ENCODE measurements at regions not wholly inside any gene's neighbourhood (a gene's known extent, or its start where the extent isn't known, plus 50 kb on each side); places are given as distances from the start of the nearest gene placed in this dataset.

DNA sequence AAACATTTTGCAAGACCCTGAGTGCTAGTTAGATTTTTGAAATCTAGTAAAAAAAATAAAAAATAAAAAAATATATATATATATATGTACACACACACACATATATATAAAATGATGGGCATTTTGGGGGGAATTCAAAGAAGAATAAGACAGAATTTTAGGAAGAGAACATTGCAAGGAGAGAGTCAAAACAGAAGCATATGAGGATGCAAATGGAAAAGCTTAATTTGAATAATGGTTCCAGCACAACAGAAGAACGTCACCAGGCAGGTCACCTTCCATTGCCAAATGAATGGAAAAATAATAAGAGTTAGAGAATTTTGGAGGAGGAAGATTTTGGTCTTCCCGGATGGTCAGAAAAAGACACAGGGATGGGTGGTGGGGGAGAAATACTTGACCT lies 1097.2 kb downstream of the BCL11A start:
- DNase-seq (ENCODE audit: low spot score in 2 of 2) = no peak
- FAIRE-seq = no peak

DNA sequence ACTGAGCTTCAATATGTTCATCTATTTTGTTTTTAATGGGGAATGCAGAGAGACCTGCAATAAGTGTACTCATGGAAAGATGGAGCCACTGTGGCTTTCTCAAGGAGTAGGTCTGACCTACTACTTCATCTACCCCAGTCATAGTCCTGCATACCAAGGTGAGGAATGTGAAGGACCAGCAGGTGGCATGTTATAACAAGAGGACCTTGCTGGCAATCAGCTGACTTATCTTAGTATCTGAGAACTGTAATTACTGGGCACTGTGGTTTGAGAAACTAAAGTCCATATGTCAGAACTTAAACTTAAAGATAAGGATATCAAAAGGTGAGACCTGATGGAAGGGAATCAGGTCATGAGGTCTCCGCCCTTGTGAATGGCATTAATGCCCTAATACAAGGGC lies 1104.2 kb downstream of the BCL11A start:
- FAIRE-seq = no peak
- DNase-seq (ENCODE audit: low spot score in 2 of 2) = no peak

- FAIRE-seq (no peak), DNase-seq (ENCODE audit: low spot score in 2 of 2) (no peak)
Measured at GRCh38 chr2:59440491-59440890, 1113.0 kb downstream of the BCL11A start.

DNA sequence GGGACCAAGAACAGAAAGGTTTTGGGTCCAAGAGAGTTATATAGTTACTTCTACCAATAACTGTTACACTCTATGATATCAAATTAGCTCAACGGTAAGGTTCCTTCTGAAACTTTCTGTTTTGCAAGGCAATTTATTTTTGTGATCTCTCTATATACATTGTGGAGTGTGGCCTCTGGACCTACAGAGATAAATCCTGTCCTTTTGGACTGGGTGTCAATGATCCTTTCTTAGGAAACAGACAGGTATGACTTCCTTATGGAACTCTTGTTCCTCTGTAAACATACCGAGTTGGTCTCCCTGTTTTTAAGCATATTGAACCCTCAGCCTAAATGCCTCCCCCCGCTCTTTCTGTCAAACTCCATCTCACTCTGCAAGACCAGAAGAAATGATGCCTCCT lies 1117.8 kb downstream of the BCL11A start:
- FAIRE-seq = no peak

GRCh38 chr2:59428940-59429339 lies 1124.5 kb downstream of the BCL11A start:
- DNase-seq (ENCODE audit: low spot score in 2 of 2) (no peak), FAIRE-seq (no peak)

More for the DNA sequence above, 1117.8 kb downstream of the BCL11A start:
- DNase-seq (ENCODE audit: low spot score in 2 of 2) = no peak

DNA sequence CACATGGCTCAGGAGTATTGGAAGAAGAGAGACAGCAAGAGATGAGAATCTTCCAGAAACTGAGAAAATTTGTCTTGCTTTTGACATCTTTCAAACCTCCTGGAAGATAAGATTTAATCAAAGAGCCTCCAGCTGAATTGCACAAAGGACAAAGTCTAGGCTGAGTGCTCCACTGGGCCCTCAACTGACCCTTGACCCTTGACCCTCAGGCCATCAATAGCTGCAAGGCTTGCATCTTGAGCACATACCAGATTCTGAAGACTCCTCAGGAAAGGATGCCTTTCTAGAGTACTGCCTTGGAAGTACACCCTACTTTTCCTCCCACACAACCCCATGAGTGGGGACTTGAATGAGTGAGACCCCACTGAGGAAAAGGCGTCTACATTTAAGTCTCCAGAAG lies 1125.5 kb downstream of the BCL11A start:
- DNase-seq (ENCODE audit: low spot score in 2 of 2) (no peak), FAIRE-seq (no peak)

GRCh38 chr2:59425247-59425646 lies 1128.2 kb downstream of the BCL11A start:
- no peak for FAIRE-seq

DNA sequence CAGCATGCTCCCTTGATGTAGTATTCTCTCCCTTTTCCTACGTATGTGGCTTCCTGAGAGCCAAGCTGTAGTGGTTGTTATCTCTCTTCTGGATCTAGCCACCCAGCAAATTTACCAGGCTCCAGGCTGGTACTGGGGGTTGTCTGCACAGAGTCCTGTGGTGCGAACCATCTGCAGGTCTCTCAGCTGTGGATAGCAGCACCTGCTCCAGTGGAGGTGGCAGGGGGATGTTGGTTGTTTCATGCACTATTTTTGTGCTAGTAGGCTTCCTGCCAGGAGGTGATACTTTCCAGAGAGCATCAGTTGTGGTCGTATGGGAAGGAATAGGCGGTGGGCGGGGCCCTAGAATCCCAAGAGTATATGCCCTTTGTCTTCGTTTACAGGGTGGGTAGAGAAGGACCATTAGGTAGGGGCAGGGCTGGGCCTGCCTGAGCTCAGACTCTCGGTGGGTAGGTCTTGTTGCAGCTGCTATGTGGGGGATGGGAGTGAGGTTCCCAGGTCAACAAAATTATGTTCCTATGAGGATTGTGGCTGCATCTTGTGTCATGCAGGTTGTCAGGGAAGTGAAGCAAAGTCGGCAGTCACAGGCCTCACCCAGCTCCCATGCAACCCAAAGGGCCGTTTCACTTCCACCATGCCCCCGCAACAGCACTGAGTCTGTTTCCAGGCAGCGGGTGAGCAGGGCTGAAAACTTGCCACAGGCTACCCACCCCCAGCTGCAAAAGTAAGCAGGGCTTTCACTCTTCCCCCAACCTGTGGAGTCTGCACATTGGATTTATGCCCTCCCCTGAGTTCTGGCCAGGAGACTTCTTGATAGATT lies 1139.5 kb downstream of the BCL11A start:
- no peak for DNase-seq (ENCODE audit: low spot score in 2 of 2)
- FAIRE-seq = no peak

More at GRCh38 chr2:59425247-59425646, 1128.2 kb downstream of the BCL11A start:
- no peak for DNase-seq (ENCODE audit: low spot score in 2 of 2)

DNA sequence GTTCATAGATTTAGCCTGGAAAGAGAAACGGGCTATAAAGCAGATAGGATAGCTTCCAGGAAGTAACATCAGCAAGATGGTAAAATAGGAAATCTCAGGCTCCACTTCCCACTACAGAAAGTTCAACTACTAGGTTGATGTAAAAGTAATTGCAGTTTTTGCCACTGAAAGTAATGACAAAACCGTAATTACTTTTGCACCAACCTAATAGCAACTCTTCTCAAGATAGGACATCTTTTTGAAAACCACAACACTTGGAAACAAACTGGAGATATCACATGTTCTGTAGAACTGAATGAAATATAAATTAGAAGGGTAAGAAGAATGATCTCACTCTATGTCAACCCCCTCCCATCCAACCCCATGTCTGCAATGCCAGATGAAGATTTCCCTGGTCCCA lies 1154.3 kb downstream of the BCL11A start:
- DNase-seq (ENCODE audit: low spot score in 2 of 2) = no peak
- no peak for FAIRE-seq

- FAIRE-seq (no peak), DNase-seq (ENCODE audit: low spot score in 2 of 2) (no peak)
Measured at GRCh38 chr2:59398081-59398480, 1155.4 kb downstream of the BCL11A start.

GRCh38 chr2:59395119-59395518 lies 1154.0 kb upstream of the FANCL start:
- DNase-seq (ENCODE audit: low spot score in 2 of 2) = no peak
- no peak for FAIRE-seq

- DNase-seq (ENCODE audit: low spot score in 2 of 2) = no peak
- FAIRE-seq = no peak
Measured at GRCh38 chr2:59391896-59392295, 1150.8 kb upstream of the FANCL start.

DNA sequence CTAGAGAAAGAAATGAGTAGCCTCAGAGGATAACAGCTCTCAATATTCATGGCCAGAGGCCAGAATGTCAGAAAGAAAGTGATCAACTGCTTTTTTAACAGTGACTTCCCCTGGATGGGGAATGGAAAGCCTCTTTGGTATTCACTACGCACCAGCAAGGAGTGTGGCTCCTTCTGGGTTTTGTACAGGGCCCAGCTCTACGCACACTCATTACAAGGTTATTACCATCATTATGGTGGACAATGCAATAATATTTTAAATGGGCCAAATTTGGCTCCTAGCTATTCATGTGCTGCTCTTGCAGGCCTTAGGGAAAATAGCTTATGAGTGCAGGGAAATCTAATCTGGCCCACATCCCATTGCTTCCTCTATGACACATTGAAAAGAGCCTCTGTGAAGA lies 1149.5 kb upstream of the FANCL start:
- FAIRE-seq = no peak
- no peak for DNase-seq (ENCODE audit: low spot score in 2 of 2)

DNA sequence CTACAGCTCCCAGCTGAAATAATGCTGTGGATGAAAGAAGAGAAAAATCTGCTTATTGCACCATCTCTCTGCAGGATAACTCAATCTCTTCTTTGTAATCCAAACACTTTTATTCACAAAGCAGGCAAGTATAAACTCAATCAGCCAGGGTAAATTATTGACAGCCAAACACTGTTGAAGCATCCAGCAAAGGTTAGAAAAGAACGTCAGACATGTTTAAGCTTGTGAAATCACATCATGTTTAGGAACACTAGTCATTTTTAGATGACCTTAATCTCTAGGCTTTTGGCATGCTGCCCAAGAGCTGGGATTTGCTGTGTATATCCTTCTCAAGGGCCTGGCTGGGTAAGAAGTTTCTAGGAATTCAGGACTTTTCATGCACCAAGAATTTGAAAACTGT lies 1148.1 kb upstream of the FANCL start:
- DNase-seq (ENCODE audit: low spot score in 2 of 2) (no peak), FAIRE-seq (no peak)

GRCh38 chr2:59385971-59386370 lies 1144.8 kb upstream of the FANCL start:
- FAIRE-seq = no peak

DNA sequence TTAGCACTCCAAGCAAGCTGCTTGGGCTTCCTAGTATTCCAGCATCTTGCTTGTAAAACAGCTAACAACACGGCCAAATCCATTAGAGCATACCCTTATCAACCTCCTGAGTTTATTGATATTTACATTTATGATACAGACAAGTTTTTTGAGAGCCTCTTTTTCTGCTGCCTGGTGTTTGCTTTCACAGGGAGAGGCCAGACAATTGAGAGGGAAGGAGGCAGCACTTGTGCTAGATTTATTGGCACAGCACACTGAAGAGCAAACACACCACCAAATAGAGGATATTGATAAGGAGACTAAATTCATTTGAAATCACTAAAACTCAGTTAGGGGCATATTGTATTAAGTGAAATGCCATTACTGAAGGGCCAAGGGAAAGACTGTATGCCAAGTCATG lies 1142.3 kb upstream of the FANCL start:
- no peak for FAIRE-seq
- DNase-seq (ENCODE audit: low spot score in 2 of 2) = no peak

More at GRCh38 chr2:59385971-59386370, 1144.8 kb upstream of the FANCL start:
- no peak for DNase-seq (ENCODE audit: low spot score in 2 of 2)

DNA sequence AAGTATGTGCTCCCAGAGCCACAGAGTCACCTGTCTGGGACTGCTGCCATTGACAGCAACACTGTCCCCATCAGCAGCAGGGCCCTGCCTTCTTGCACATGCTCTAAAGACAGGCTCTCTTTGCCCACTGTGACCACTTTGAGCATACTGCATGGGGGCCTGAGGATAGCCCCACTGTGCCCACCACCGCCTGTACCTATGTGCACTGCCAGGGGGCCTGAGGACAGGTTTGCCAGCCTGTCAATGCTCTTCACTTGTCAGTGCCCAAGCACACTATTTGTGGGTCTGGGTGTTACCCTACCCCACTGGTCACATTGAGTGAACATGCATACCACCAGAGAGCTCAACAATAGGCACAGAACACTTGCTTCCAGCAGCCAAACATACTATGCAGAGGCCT lies 1137.0 kb upstream of the FANCL start:
- DNase-seq (ENCODE audit: low spot score in 2 of 2) (no peak), FAIRE-seq (no peak)

DNA sequence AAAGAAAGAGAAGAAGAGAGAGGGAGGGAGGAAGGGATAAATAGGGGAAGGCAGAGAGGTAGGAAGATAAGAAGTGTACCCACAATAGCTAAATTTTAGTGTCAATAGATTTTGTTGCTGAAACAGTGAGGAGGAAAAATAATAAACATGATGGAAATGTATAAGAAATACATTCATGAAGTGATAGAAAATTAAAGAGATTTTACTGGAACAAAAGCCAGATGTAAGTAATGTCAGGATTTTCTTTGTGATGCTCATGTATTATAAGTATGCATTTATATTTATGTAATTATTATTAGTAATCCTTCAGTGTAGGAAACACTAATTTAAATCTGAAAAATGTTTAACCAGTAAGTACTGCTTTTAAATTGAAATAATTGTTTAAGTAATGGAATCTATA lies 1125.2 kb upstream of the FANCL start:
- no peak for FAIRE-seq
- no peak for DNase-seq (ENCODE audit: low spot score in 2 of 2)

- DNase-seq (ENCODE audit: low spot score in 2 of 2) (no peak), FAIRE-seq (no peak)
Measured at GRCh38 chr2:59354498-59354897, 1113.4 kb upstream of the FANCL start.

- FAIRE-seq = no peak
- DNase-seq (ENCODE audit: low spot score in 2 of 2) = no peak
Measured at GRCh38 chr2:59353306-59353921, 1112.3 kb upstream of the FANCL start.

- DNase-seq (ENCODE audit: low spot score in 2 of 2) = no peak
- FAIRE-seq = no peak
Measured at GRCh38 chr2:59342166-59342565, 1101.0 kb upstream of the FANCL start.

GRCh38 chr2:59339837-59340207 lies 1098.7 kb upstream of the FANCL start:
- no peak for FAIRE-seq
- no peak for DNase-seq (ENCODE audit: low spot score in 2 of 2)
